Gastrocnemius medialis (tissue), 4 donors: ENCODE measurements at regions not wholly inside any gene's neighbourhood (a gene's known extent, or its start where the extent isn't known, plus 50 kb on each side); places are given as distances from the start of the nearest gene placed in this dataset.

Source experiments
- ATAC-seq, 2 donors: fragments of 150-250 bp; one replicate each; pipeline ENCODE4 v1.9.1; 2016
- DNase-seq, 2 donors: peaks; one replicate each; pipeline ENCODE4 v3.0.0-alpha.2; 2019
- H3K27ac ChIP-seq, 4 donors: fragments of 200-600 bp; sonication (generic); 1 replicate in 1 of 4; 2 replicates in 3 of 4; pipeline ENCODE4 v1.5.1; 2016 to 2018; ENCODE audit warnings: mild to moderate bottlenecking in 2 of 4, moderate library complexity in 1 of 4
- H3K27me3 ChIP-seq, 3 donors: fragments of 200-600 bp; sonication (generic) in 2 of 3; 1 replicate in 1 of 3; 2 replicates in 2 of 3; pipeline versions ENCODE4 v1.5.1 to v1.6.0; 2016 to 2019; ENCODE audit warnings: mild to moderate bottlenecking in 1 of 3, moderate library complexity in 1 of 3
- H3K36me3 ChIP-seq, 2 donors: fragments of 200-600 bp; sonication (generic) in 1 of 2; one replicate each; pipeline ENCODE4 v1.5.1; 2017 to 2018
- H3K4me1 ChIP-seq, 2 donors: fragments of 200-600 bp; sonication (generic) in 1 of 2; one replicate each; pipeline ENCODE4 v1.5.1; 2016 to 2017; ENCODE audit warnings: mild to moderate bottlenecking in 2 of 2
- H3K4me3 ChIP-seq, 4 donors: fragments of 200-600 bp; sonication (generic) in 3 of 4; 1 replicate in 1 of 4; 2 replicates in 3 of 4; pipeline ENCODE4 v1.5.1; 2016 to 2019; ENCODE audit warnings: mild to moderate bottlenecking in 2 of 4
- H3K9me3 ChIP-seq, 3 donors: fragments of 200-600 bp; sonication (generic) in 2 of 3; 1 replicate in 1 of 3; 2 replicates in 2 of 3; pipeline ENCODE4 v1.5.1; 2016 to 2019
- CTCF ChIP-seq, 5 experiments: fragments of 450-650 bp in 3 of 5; fragments of 200-600 bp in 2 of 5; sonication (generic) in 2 of 5; IDR thresholded peaks in 4 of 5; conservative IDR thresholded peaks in 1 of 5; 1 replicate in 4 of 5; 2 replicates in 1 of 5; pipeline ENCODE4 v1.5.1; 2016 to 2019; ENCODE audit warnings: antibody characterized with exemption in 5 of 5, mild to moderate bottlenecking in 3 of 5, moderate library complexity in 3 of 5
- POLR2A ChIP-seq, 2 donors: fragments of 450-650 bp; IDR thresholded peaks; one replicate each; pipeline ENCODE4 v1.6.1; 2017; ENCODE audit warnings: antibody characterized with exemption in 2 of 2, mild to moderate bottlenecking in 2 of 2, moderate library complexity in 2 of 2
- in situ Hi-C, 4 donors: fragments of 200-750 bp; cut with MboI; loops; one replicate each; pipeline versions ENCODE4 v1.15.0 to v1.8.0; 2017; ENCODE audit warnings: low sequenced_read_pairs in 4 of 4
- intact Hi-C: fragments of 100-400 bp; cut with DNase I; formaldehyde crosslinking; loops from one replicate; pipeline ENCODE4 v1.15.1; 2023; ENCODE audit warnings: low total_unique reads

- no peak for DNase-seq
- no peak for ATAC-seq
- intact Hi-C loops: no loop called here
- H3K27me3 ChIP-seq: no peaks in the 10 kb centered on the region
- H3K4me3 ChIP-seq: no peak overlapping the region
- no peaks in the 10 kb centered on the region for H3K4me1 ChIP-seq
- no peaks in the 10 kb centered on the region for H3K36me3 ChIP-seq
- no peak overlapping the region for H3K27ac ChIP-seq
- no peaks in the 10 kb centered on the region for H3K9me3 ChIP-seq
- TF ChIP-seq POLR2A (IDR thresholded peaks at IDR 0.05) (no peak), CTCF (IDR thresholded peaks at IDR 0.05 in 4 of 5, conservative IDR thresholded peaks at IDR 0.05 in 1 of 5) (no peak)
- in situ Hi-C loops: no loop called here
These were observed 77.2 kb upstream of the RAI14 start for GRCh38 chr5:34578962-34579361.

DNA sequence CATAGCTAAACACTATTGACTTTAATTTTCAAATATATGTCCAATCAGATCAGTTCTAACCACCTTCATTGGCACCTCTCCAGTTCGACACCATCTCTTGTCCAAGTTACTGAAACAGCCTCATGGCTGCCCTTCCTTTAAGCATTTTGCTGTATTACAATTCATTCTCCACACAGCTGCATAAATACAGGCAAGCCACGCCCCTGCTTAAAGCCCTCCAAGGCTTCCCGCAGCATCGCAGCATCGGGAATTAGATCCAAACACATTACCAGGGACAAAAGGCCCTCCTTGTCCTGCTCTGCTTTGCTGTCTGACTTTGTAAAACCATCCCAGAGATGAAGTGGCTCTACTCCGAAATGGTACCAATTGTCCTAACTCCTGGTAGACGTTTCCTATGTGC is 75.1 kb upstream of the RAI14 start:
- H3K36me3 ChIP-seq: no peaks in the 10 kb centered on the region
- intact Hi-C loops (no loop called here), in situ Hi-C loops (no loop called here)
- ATAC-seq: no peak
- TF ChIP-seq CTCF (IDR thresholded peaks at IDR 0.05 in 4 of 5, conservative IDR thresholded peaks at IDR 0.05 in 1 of 5) (no peak), POLR2A (IDR thresholded peaks at IDR 0.05) (no peak)
- DNase-seq: no peak
- H3K27ac ChIP-seq: no peak overlapping the region
- H3K9me3 ChIP-seq: no peaks in the 10 kb centered on the region
- H3K27me3 ChIP-seq: no peaks in the 10 kb centered on the region
- H3K4me1 ChIP-seq: no peaks in the 10 kb centered on the region
- no peak overlapping the region for H3K4me3 ChIP-seq

- no peak for TF ChIP-seq POLR2A (IDR thresholded peaks at IDR 0.05)
- no peak for TF ChIP-seq CTCF (IDR thresholded peaks at IDR 0.05 in 4 of 5, conservative IDR thresholded peaks at IDR 0.05 in 1 of 5)
- Histone ChIP-seq H3K27me3 (no peaks in the 10 kb centered on the region), H3K4me1 (no peaks in the 10 kb centered on the region), H3K36me3 (no peaks in the 10 kb centered on the region), H3K9me3 (no peaks in the 10 kb centered on the region), H3K4me3 (no peak overlapping the region), H3K27ac (no peak overlapping the region)
- DNase-seq (no peak), ATAC-seq (no peak)
- intact Hi-C loops: no loop called here
- in situ Hi-C loops: no loop called here
These were observed 73.8 kb upstream of the RAI14 start for GRCh38 chr5:34582371-34582770.

GRCh38 chr5:34583167-34583566 is 73.0 kb upstream of the RAI14 start:
- no peak overlapping the region for H3K27ac ChIP-seq
- intact Hi-C loops: no loop called here
- H3K36me3 ChIP-seq: no peaks in the 10 kb centered on the region
- ATAC-seq (no peak), DNase-seq (no peak)
- H3K27me3 ChIP-seq: no peaks in the 10 kb centered on the region
- no peak overlapping the region for H3K4me3 ChIP-seq
- no peak for TF ChIP-seq POLR2A (IDR thresholded peaks at IDR 0.05)
- no peak for TF ChIP-seq CTCF (IDR thresholded peaks at IDR 0.05 in 4 of 5, conservative IDR thresholded peaks at IDR 0.05 in 1 of 5)
- no peaks in the 10 kb centered on the region for H3K9me3 ChIP-seq
- no peaks in the 10 kb centered on the region for H3K4me1 ChIP-seq
- in situ Hi-C loops: no loop called here

DNA sequence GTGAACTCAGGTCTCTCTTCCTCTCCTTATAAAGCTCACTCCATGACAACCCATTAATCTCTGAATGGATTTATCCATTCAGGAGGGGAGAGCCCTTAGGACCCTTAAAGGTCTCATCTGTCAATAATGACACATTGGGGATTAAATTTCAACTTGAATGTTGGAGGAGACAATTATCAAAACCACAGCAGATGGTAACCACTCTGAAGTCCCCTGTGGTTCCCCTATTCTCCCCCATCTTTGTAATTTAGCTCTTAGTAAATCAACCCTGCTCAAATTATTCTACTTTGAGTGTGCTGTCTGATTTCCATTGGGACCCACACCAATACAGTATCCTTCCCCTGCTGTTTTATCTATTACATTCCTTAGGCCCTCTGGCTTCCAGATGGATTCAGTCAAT is 72.0 kb upstream of the RAI14 start:
- DNase-seq (no peak), ATAC-seq (no peak)
- no peak overlapping the region for H3K4me3 ChIP-seq
- H3K4me1 ChIP-seq: no peaks in the 10 kb centered on the region
- H3K27me3 ChIP-seq: no peaks in the 10 kb centered on the region
- H3K36me3 ChIP-seq: no peaks in the 10 kb centered on the region
- TF ChIP-seq CTCF (IDR thresholded peaks at IDR 0.05 in 4 of 5, conservative IDR thresholded peaks at IDR 0.05 in 1 of 5) (no peak), POLR2A (IDR thresholded peaks at IDR 0.05) (no peak)
- H3K9me3 ChIP-seq: no peaks in the 10 kb centered on the region
- intact Hi-C loops: no loop called here
- in situ Hi-C loops: no loop called here
- H3K27ac ChIP-seq: no peak overlapping the region
